Skin epidermis (tissue), 12 donors: ENCODE measurements at regions not wholly inside any gene's neighbourhood (a gene's known extent, or its start where the extent isn't known, plus 50 kb on each side); places are given as distances from the start of the nearest gene placed in this dataset.

Experiments used
- H3K27ac ChIP-seq, 21 experiments: fragments of 200-600 bp; sonication (generic) in 11 of 21; one replicate each; pipeline ENCODE4 v1.5.0; 2020; ENCODE audit warnings: mild to moderate bottlenecking in 3 of 21, inconsistent platforms in 2 of 21, moderate library complexity in 2 of 21
- H3K4me3 ChIP-seq, 7 experiments: fragments of 200-600 bp; sonication (generic) in 2 of 7; one replicate each; pipeline ENCODE4 v1.5.0; 2020; ENCODE audit warnings: inconsistent platforms in 2 of 7, mild to moderate bottlenecking in 2 of 7, moderate library complexity in 1 of 7

- Histone ChIP-seq H3K27ac (no peak overlapping the region), H3K4me3 (no peak overlapping the region)
Observed at GRCh38 chr6:133040803-133041419, 200.2 kb upstream of the EYA4 start.

- no peak overlapping the region for H3K27ac ChIP-seq
Observed at GRCh38 chr6:133042550-133043120, 198.5 kb upstream of the EYA4 start.

GRCh38 chr6:133046576-133046975 lies 194.6 kb upstream of the EYA4 start:
- H3K27ac ChIP-seq = no peak overlapping the region
- H3K4me3 ChIP-seq = no peak overlapping the region

More at GRCh38 chr6:133042550-133043120, 198.5 kb upstream of the EYA4 start:
- no peak overlapping the region for H3K4me3 ChIP-seq

GRCh38 chr6:133047065-133047665 lies 194.0 kb upstream of the EYA4 start:
- Histone ChIP-seq H3K27ac (no peak overlapping the region), H3K4me3 (no peak overlapping the region)

- Histone ChIP-seq H3K4me3 (no peak overlapping the region), H3K27ac (no peak overlapping the region)
Observed at GRCh38 chr6:133047706-133048105, 193.5 kb upstream of the EYA4 start.

GRCh38 chr6:133051240-133051639 lies 189.9 kb upstream of the EYA4 start:
- Histone ChIP-seq H3K4me3 (no peak overlapping the region), H3K27ac (no peak overlapping the region)

GRCh38 chr6:133052465-133052864 lies 188.7 kb upstream of the EYA4 start:
- H3K27ac ChIP-seq = no peak overlapping the region

GRCh38 chr6:133055441-133055966 lies 185.7 kb upstream of the EYA4 start:
- Histone ChIP-seq H3K4me3 (no peak overlapping the region), H3K27ac (no peak overlapping the region)

More at GRCh38 chr6:133052465-133052864, 188.7 kb upstream of the EYA4 start:
- H3K4me3 ChIP-seq = no peak overlapping the region

DNA sequence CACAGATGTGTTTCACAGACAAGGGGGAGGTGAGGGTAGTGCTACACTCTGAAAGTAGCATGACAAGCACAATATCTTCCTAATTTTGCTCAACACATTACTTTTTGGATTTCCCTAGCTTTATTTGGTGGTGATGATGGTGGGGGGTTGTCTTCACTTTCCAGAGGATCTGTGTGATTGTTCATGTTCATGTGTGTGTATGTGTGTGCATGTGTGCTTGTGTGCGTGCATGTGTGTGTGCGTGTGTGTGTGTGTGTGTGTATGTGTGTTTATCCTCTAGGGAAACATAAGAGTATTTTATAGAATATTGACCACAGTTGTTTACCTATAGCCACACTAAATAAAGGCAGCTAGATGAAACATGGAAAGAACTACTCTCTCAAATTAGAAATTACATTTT lies 183.8 kb upstream of the EYA4 start:
- H3K4me3 ChIP-seq = no peak overlapping the region
- no peak overlapping the region for H3K27ac ChIP-seq

- Histone ChIP-seq H3K27ac (peak overlapping the region in 1 of 21 experiments; percentile 12), H3K4me3 (no peak overlapping the region)
Observed at GRCh38 chr6:133062077-133062476, 179.1 kb upstream of the EYA4 start.

DNA sequence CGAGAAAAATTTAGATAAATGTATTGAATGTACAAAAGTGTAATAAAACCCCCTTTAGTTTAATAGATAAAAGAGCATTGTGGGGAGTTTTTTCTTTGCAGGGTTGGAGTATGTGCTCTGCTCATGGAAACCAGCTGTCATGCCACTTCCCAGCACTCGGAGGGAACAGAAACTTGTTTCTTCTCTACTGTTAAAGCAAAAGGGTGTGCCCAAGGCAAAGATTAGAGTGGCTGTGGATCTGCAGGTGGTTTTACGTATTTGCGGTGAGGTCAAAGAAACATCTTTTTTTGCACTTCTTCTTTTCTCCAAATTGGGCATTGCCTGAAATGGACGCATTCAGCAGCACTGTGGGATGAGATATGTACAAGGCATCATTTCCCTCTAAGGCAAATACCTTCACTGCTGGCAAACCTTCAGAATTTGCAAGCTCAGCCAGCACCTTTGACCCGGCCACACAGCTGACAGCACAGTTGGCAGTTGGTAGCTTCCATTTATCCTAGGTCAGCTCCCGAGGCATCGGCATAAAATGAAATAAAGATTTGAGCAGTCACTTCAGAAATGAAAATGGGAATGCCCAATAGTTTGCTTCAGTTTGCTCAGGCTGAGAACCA lies 178.4 kb upstream of the EYA4 start:
- Histone ChIP-seq H3K27ac (peak overlapping the region in 3 of 21 experiments; percentile 24 to 44 (median 37)), H3K4me3 (no peak overlapping the region)

- H3K27ac ChIP-seq = no peak overlapping the region
- H3K4me3 ChIP-seq = no peak overlapping the region
Observed at GRCh38 chr6:133067960-133068359, 173.2 kb upstream of the EYA4 start.

DNA sequence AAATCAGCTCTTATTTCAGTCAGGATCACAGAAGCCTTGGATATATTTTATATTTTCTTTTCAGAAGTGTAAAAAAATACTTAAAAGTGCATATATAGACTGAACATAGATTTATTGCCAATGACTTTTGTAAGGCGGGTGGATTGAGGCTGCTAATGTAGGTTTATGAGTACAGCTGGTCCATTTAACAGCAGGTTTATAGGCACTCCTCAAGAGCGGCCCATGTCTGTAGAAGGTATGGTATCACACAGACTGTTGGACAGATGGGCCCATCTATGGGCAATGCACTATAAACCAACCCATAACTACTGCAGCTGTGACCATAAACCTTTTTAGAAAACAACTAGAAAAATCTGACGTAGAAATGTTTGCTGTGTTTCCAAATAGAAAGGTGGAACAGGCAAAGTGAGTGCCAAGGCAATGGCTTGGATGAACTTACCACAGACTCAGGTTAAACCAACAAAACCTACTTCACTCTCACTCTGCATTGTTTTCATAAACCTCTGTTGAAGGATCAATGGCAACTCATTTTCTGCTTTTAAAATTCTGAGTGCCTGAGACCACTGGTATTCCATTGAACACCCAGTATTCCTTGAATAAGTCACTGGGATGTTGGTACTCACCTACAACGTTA lies 170.6 kb upstream of the EYA4 start:
- H3K27ac ChIP-seq = no peak overlapping the region
- no peak overlapping the region for H3K4me3 ChIP-seq

DNA sequence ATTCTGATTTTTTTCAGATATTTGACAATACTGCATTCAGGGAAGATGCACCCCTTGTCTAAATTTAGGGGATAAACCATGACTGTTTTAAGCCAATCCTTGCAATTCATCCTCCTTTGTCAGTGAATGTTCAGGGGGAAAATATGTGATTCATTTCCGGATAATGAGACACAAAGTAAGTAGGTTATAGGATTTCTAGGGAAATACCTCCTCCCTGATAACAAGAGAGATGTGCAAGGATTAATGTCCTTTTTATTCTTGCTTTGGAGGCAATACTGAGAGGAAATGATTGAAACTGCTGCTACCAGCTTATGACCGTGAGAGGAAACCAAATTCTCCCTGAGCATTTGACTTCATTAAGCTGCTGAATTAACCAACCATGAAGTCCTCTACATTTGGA lies 161.3 kb upstream of the EYA4 start:
- H3K27ac ChIP-seq = no peak overlapping the region
- H3K4me3 ChIP-seq = no peak overlapping the region

GRCh38 chr6:133083248-133083967 lies 157.7 kb upstream of the EYA4 start:
- Histone ChIP-seq H3K27ac (no peak overlapping the region), H3K4me3 (no peak overlapping the region)

- Histone ChIP-seq H3K27ac (no peak overlapping the region), H3K4me3 (no peak overlapping the region)
Observed at GRCh38 chr6:133085471-133085870, 155.7 kb upstream of the EYA4 start.

DNA sequence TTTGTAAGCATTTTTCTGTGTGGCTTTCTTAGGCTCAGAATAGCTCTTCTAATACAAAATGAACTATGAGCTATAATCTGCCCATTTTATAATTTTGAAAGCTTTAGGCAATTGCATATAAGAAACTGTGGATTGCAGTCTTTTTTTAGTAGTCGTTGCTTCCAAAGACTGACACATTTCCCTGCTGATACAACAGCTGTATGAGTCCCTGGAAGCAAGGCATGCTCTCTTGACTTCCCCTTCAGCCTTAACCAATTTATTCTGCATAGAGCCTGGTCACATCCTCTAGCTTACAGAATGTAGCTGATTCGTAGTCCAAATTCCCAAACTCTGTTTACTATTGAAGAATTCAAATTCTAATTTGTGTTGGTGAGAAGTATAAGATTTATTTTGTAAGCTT lies 155.3 kb upstream of the EYA4 start:
- Histone ChIP-seq H3K27ac (no peak overlapping the region), H3K4me3 (no peak overlapping the region)

GRCh38 chr6:133088931-133089695 lies 152.0 kb upstream of the EYA4 start:
- Histone ChIP-seq H3K4me3 (no peak overlapping the region), H3K27ac (no peak overlapping the region)

GRCh38 chr6:133092199-133092598 lies 149.0 kb upstream of the EYA4 start:
- no peak overlapping the region for H3K27ac ChIP-seq
- no peak overlapping the region for H3K4me3 ChIP-seq
